ENCODE measurements at regions not wholly inside any gene's neighbourhood (a gene's known extent, or its start where the extent isn't known, plus 50 kb on each side); places are given as distances from the start of the nearest gene placed in this dataset.

GRCh38 chr1:208924928-208925327 lies 658.6 kb upstream of the CAMK1G start:
- Histone ChIP-seq H3K4me3 (ENCODE audit: low read length) (no peak overlapping the region), H3K27me3 (ENCODE audit: control insufficient read depth, insufficient read depth, low read length, poor library complexity, severe bottlenecking) (no peaks in the 10 kb centered on the region), H3K27ac (ENCODE audit: low read depth, low read length) (no peak overlapping the region), H3K9ac (ENCODE audit: extremely low read depth, low read length, poor library complexity, severe bottlenecking) (no peak overlapping the region), H3K9me3 (ENCODE audit: control insufficient read depth, low read length) (no peaks in the 10 kb centered on the region), H3K4me1 (ENCODE audit: control insufficient read depth, insufficient read depth, low read length) (no peaks in the 10 kb centered on the region), H3K36me3 (ENCODE audit: control insufficient read depth, insufficient read depth, low read length) (no peaks in the 10 kb centered on the region)
- Mint-ChIP-seq H3K4me3 (no peak overlapping the region), H3K27ac (no peak overlapping the region), H3K27me3 (ENCODE audit: insufficient read depth) (no peaks in the 10 kb centered on the region), H3K36me3 (ENCODE audit: low read depth) (no peaks in the 10 kb centered on the region), H3K4me1 (peaks cover 2% of the 10 kb centered on the region), H3K9me3 (peaks cover 2% of the 10 kb centered on the region)
- TF ChIP-seq CTCF (conservative IDR thresholded peaks at IDR 0.05), result no peak
- DNase-seq, result no peak
- 90 to 96% methylated on average over 5 of the region's 5 CpGs for WGBS, 2 experiments (ENCODE audit: insufficient coverage in 1 of 2, insufficient read length in 1 of 2)

- Histone ChIP-seq H3K27ac (ENCODE audit: low read depth, low read length) (no peak overlapping the region), H3K9ac (ENCODE audit: extremely low read depth, low read length, poor library complexity, severe bottlenecking) (no peak overlapping the region), H3K4me1 (ENCODE audit: control insufficient read depth, insufficient read depth, low read length) (no peaks in the 10 kb centered on the region), H3K4me3 (ENCODE audit: low read length) (no peak overlapping the region), H3K36me3 (ENCODE audit: control insufficient read depth, insufficient read depth, low read length) (no peaks in the 10 kb centered on the region), H3K9me3 (ENCODE audit: control insufficient read depth, low read length) (no peaks in the 10 kb centered on the region), H3K27me3 (ENCODE audit: control insufficient read depth, insufficient read depth, low read length, poor library complexity, severe bottlenecking) (no peaks in the 10 kb centered on the region)
- WGBS, 2 experiments (ENCODE audit: insufficient coverage in 1 of 2, insufficient read length in 1 of 2), result 97 to 98% methylated on average over 5 of the region's 5 CpGs
- TF ChIP-seq CTCF (conservative IDR thresholded peaks at IDR 0.05), result no peak
- Mint-ChIP-seq H3K9me3 (no peaks in the 10 kb centered on the region), H3K27me3 (ENCODE audit: insufficient read depth) (peaks cover 2% of the 10 kb centered on the region), H3K4me3 (no peak overlapping the region), H3K27ac (no peak overlapping the region), H3K36me3 (ENCODE audit: low read depth) (no peaks in the 10 kb centered on the region), H3K4me1 (peaks cover 9% of the 10 kb centered on the region)
- DNase-seq, result no peak
These were observed 655.0 kb upstream of the CAMK1G start for GRCh38 chr1:208928349-208929010.

- no peak overlapping the region for H3K4me3 Mint-ChIP-seq
- H3K27ac ChIP-seq (ENCODE audit: low read depth, low read length), result no peak overlapping the region
- no peaks in the 10 kb centered on the region for H3K36me3 Mint-ChIP-seq (ENCODE audit: low read depth)
- H3K27ac Mint-ChIP-seq, result no peak overlapping the region
- peaks cover 7% of the 10 kb centered on the region for H3K4me1 Mint-ChIP-seq
- no peaks in the 10 kb centered on the region for H3K36me3 ChIP-seq (ENCODE audit: control insufficient read depth, insufficient read depth, low read length)
- no peaks in the 10 kb centered on the region for H3K27me3 ChIP-seq (ENCODE audit: control insufficient read depth, insufficient read depth, low read length, poor library complexity, severe bottlenecking)
- no peak overlapping the region for H3K9ac ChIP-seq (ENCODE audit: extremely low read depth, low read length, poor library complexity, severe bottlenecking)
- TF ChIP-seq CTCF (conservative IDR thresholded peaks at IDR 0.05), result no peak
- DNase-seq, result no peak
- no peaks in the 10 kb centered on the region for H3K9me3 Mint-ChIP-seq
- H3K9me3 ChIP-seq (ENCODE audit: control insufficient read depth, low read length), result no peaks in the 10 kb centered on the region
- no peak overlapping the region for H3K4me3 ChIP-seq (ENCODE audit: low read length)
- H3K27me3 Mint-ChIP-seq (ENCODE audit: insufficient read depth), result peaks cover 2% of the 10 kb centered on the region
- WGBS, 2 experiments (ENCODE audit: insufficient coverage in 1 of 2, insufficient read length in 1 of 2), result 97 to 100% methylated on average over 2 to 3 of the region's 3 CpGs
- no peaks in the 10 kb centered on the region for H3K4me1 ChIP-seq (ENCODE audit: control insufficient read depth, insufficient read depth, low read length)
These were observed 653.9 kb upstream of the CAMK1G start for GRCh38 chr1:208929575-208929974.

Data from endodermal cell (in vitro differentiated cells).